Activated naive CD4-positive, alpha-beta T cell (primary cell): ENCODE measurements at regions not wholly inside any gene's neighbourhood (a gene's known extent, or its start where the extent isn't known, plus 50 kb on each side); places are given as distances from the start of the nearest gene placed in this dataset.
"Not testable (repeated sequence)": the region's sequence is repeated elsewhere in the genome, so short reads cannot be mapped to it uniquely, and the experiment has no call there.

Experiments
- DNase-seq, 4 experiments: peaks; one replicate each; lab custom pipeline; 2025; lab: John Stamatoyannopoulos, UW

DNA sequence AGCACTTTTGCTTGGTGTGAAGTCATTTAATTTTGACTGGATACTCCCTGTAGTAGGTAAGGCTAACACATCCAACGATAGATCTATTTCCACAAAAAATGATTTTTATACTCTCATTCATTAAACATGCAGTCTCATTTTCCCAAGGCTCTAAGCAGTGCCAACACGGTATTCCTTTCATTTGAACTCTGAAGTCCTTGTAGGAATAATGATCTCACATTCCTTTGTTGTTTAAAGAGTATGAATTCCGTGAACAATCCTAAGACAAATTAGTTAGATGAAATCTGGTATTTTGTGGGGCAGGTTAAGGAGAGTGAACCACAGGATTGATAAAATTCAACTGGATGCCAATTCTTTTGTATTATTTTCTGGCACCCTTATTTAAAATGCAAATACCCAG is 66.6 kb downstream of the LACC1 start:
- DNase-seq = no peak

DNA sequence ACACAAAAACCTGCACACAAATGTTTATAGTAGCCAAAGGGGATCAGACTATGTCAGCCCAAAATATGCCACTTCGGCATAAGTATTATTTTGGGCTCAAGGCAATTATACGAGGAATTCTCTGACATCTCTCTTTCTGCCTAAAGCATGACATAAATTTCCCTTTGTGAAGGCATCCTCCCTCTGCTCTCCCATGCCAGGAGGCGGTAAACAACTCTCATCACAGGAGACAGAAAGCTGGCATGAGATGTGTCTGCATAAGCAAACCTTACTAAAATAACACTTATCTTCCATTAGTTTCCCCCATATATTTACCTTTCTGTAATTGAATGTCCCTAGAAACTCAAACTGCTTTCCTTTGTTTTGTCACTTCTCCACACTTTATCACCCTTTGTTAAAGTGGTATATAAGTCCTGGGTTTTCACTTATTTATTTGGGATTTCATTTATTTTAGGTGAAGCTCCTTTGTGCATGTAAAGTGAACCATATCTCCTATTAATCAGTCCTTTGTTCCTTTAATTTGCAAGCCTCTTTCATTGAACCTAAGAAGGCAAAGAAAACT is 68.3 kb downstream of the LACC1 start:
- DNase-seq = no peak

DNA sequence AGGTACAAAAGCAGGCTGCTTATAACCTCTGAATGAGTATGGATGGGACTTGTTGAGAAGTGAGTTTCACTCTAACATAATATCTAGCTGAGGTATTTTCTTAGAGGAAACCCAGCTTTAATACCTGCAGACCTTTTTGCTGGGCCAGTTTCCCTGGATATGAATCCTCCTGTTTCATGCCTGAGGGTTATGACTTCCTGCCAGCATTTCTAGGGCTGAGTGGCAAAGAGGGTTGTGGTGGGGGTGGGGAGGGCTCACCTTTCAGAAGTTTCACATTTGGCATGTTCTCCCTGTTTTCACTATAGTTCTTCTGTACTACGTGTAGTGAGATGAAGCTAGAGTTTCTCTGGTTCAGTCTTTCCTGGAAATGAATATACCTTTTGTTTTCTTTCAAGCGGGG is 73.7 kb downstream of the LACC1 start:
- no peak for DNase-seq

DNA sequence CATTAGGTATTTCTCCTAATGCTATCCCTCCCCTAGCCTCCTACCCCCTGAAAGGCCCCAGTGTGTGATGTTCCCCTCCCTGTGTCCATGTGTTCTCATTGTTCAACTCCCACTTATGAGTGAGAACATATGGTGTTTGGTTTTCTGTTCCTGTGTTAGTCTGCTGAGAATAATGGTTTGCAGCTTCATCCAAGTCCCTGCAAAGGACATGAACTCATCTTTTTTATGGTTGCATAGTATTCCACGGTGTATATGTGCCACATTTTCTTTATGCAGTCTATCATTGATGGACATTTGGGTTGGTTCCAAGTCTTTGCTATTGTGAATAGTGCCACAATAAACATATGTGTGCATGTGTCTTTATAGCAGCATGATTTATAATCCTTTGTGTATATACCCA is 77.3 kb downstream of the LACC1 start:
- DNase-seq = not testable (repeated sequence)

DNA sequence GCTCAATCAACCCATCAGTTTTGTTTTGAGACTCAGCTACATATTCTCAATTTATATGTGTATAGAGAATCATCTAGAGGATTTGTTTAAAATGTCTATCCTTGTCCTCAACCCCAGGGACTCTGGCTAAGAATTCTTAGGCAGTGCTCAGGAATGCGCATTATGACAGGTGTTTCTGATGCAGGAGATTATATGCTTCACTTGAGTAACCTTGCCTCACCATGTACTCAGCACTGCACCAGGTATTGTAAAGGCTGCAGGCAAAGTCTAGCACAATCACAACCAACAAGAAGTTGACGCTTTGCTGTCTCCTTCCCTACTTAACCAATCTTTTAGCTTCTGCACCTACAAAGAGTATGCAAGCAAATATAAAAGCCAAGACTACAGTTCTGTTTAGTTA is 79.6 kb downstream of the LACC1 start:
- DNase-seq = no peak

DNA sequence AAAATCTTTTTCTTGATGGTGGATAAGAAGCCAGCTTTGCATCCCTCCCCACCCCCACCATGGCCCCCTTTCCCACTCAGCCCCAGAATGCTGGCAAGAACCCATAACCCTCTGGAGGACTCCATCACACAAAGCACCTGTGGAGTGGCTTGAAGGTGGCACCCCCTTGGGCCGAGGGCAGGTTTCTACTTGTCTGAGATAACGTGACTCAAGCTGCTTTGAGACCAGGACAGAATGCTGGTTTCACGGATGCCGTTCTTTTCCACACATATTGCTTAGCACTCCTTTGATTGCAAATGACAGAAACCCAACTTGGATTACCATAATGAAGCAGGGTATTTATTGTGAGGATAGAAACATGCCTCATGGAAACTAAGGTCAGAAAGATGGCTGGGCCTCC is 82.2 kb downstream of the LACC1 start:
- DNase-seq = no peak

DNA sequence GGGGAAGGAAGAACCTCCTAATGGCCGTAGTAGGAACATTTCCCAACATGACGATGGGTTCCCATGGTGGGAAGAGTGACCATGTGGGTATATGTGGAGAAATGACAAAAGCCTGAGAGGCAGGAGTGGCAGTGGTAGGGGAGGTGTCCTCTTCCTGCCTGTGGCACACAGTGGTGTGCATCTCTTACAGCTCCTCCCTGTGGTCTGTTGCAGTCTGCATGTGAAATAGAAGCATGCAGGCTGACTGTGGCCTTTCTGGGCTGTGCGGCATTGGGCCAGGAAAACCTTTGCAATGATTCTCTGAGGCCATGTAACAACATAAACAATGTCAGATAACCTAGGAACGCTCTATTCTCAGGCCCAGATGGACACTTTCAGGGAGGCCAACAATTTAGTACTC is 84.0 kb downstream of the LACC1 start:
- DNase-seq = no peak

DNA sequence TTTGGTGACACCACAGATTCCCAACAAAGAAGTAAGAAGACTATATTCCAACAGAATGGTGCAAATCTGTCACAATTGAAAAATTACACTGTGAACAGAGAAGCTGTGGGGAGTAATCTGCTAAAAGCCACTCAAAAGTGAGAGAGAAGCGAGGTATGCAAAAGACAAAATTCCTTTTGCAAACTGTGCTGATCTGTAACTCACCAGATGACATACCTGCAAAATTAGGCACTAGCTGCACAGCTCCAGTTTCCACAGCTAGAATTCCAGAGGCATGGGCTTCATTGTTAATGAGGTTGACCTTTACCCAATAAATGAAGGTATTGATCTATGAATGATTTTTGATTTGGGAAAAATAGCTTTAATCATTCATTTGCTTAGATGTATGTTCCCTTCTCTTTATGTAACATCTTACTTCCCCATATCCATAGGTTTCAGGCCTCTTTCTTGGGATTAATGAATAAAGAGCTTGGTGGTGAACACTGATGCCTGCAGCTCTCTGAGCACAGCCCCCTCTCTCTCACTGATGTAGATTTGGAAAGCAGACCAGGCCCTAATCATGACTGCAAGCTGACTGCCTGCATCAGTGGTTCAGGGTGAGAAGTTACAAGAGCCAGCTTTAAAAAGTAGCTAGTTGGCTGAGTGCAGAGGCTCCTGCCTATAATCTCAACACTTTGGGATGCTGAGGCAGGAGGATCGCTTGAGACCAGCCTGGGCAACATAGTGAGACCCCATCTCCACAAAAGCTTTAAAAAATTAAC is 85.2 kb downstream of the LACC1 start:
- DNase-seq = no peak

DNA sequence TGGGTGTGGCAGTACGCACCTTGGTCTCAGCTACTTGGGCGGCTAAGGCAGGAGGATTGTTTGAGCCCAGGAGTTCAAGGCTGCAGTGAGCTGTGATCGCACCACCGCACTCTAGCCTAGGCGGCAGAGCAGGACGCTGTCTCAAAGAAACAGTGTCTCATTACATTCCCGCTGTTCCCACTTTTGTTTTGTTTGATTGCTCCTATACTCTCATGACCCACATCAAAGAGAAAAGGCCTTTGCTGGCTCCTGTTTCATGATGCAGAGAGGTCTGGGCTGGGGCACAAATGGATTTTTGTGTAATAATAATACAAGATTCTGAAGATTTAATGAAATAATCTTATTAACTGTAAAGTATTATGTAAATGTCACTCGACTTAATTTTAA is 85.7 kb downstream of the LACC1 start:
- DNase-seq = no peak

DNA sequence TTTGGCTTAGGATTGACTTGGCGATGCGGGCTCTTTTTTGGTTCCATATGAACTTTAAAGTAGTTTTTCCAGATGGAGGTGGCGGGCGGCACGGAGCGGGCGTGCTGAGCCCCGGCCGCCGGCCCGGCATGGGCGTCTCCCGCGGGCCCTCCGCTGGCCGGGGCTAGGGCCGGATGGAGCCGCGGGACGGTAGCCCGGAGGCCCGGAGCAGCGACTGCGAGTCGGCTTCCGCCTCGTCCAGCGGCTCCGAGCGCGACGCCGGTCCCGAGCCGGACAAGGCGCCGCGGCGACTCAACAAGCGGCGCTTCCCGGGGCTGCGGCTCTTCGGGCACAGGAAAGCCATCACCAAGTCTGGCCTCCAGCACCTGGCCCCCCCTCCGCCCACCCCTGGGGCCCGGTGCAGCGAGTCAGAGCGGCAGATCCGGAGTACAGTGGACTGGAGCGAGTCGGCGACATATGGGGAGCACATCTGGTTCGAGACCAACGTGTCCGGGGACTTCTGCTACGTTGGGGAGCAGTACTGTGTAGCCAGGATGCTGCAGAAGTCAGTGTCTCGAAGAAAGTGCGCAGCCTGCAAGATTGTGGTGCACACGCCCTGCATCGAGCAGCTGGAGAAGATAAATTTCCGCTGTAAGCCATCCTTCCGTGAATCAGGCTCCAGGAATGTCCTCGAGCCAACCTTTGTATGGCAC is 88.7 kb downstream of the LACC1 start:
- DNase-seq = not testable (repeated sequence)

DNA sequence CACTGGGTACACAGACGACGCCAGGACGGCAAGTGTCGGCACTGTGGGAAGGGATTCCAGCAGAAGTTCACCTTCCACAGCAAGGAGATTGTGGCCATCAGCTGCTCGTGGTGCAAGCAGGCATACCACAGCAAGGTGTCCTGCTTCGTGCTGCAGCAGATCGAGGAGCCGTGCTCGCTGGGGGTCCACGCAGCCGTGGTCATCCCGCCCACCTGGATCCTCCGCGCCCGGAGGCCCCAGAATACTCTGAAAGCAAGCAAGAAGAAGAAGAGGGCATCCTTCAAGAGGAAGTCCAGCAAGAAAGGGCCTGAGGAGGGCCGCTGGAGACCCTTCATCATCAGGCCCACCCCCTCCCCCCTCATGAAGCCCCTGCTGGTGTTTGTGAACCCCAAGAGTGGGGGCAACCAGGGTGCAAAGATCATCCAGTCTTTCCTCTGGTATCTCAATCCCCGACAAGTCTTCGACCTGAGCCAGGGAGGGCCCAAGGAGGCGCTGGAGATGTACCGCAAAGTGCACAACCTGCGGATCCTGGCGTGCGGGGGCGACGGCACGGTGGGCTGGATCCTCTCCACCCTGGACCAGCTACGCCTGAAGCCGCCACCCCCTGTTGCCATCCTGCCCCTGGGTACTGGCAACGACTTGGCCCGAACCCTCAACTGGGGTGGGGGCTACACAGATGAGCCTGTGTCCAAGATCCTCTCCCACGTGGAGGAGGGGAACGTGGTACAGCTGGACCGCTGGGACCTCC is 89.4 kb downstream of the LACC1 start:
- DNase-seq = not testable (repeated sequence)

DNA sequence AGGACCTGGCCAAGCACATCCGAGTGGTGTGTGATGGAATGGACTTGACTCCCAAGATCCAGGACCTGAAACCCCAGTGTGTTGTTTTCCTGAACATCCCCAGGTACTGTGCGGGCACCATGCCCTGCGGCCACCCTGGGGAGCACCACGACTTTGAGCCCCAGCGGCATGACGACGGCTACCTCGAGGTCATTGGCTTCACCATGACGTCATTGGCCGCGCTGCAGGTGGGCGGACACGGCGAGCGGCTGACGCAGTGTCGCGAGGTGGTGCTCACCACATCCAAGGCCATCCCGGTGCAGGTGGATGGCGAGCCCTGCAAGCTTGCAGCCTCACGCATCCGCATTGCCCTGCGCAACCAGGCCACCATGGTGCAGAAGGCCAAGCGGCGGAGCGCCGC is 90.2 kb downstream of the LACC1 start:
- DNase-seq = not testable (repeated sequence)

DNA sequence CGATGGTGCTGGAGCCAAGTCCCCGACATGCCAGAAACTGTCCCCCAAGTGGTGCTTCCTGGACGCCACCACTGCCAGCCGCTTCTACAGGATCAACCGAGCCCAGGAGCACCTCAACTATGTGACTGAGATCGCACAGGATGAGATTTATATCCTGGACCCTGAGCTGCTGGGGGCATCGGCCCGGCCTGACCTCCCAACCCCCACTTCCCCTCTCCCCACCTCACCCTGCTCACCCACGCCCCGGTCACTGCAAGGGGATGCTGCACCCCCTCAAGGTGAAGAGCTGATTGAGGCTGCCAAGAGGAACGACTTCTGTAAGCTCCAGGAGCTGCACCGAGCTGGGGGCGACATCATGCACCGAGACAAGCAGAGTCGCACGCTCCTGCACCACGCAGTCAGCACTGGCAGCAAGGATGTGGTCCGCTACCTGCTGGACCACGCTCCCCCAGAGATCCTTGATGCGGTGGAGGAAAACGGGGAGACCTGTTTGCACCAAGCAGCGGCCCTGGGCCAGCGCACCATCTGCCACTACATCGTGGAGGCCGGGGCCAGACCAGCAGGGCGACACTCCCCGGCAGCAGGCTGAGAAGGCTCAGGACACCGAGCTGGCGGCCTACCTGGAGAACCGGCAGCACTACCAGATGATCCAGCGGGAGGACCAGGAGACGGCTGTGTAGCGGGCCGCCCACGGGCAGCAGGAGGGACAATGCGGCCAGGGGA is 91.0 kb downstream of the LACC1 start:
- not testable (repeated sequence) for DNase-seq

DNA sequence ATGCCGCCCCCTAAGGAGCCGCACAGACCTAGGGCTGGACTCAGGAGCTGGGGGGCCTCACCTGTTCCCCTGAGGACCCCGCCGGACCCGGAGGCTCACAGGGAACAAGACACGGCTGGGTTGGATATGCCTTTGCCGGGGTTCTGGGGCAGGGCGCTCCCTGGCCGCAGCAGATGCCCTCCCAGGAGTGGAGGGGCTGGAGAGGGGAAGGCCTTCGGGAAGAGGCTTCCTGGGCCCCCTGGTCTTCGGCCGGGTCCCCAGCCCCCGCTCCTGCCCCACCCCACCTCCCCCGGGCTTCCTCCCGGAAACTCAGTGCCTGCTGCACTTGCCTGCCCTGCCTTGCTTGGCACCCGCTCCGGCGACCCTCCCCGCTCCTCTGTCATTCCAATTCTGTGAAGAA is 91.6 kb downstream of the LACC1 start:
- DNase-seq = not testable (repeated sequence)

DNA sequence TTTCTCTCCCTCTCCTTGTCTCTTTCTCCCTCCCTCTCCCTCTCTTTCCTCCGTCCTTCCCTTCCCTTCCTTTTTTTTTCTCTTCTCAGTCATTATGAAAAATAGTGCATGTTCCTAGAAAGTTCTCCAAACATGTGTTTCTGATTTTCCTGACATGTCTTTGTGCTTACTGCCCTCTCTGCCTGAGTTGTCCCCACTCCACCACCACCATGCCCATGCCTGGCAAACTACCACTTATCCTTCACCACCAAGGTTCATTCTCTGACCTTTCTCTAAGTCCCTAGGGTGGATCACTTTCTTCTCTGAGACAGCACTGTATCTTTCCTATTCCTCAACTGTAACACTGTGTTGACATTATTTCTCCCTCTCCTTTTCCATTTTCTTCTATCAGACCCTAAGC is 98.2 kb downstream of the LACC1 start:
- no peak for DNase-seq

DNA sequence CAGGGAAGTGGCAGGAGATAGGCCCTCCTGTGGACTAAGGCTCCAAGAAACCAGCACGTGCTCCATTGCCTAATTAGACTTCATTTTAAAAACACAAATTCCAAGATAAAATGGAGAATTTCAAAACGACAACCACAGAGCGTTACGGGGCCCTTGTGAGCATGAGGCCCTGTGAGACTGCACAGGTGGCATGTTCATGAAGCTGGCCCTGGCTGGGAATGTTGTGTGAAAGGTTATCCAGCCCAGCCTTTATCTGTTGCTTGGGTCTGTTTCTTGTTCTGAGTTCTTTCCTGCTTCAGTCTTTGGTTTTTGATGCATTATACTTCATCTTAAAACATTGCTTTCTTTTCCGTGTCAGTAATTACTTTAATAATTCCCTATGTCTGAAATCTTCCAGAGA is 99.0 kb downstream of the LACC1 start:
- DNase-seq = no peak

DNA sequence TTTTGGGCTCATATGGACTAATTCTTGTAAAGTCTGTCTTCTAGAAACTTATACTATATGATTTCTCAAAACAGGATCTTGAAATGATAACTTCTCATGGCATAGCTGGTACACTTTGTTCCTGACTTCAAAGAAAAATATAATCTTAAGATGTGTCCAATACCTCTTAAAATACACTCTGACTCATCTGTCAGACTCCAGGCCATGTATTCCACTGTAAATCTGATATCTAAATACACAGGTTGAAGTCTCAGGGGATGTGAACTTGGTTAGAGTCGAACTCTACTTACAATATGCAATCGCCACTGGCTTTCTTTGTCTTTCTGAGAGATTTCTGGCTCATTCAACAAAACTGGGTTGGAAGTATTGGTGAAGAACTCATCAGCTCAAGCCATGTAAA is 99.8 kb downstream of the LACC1 start:
- DNase-seq = no peak

DNA sequence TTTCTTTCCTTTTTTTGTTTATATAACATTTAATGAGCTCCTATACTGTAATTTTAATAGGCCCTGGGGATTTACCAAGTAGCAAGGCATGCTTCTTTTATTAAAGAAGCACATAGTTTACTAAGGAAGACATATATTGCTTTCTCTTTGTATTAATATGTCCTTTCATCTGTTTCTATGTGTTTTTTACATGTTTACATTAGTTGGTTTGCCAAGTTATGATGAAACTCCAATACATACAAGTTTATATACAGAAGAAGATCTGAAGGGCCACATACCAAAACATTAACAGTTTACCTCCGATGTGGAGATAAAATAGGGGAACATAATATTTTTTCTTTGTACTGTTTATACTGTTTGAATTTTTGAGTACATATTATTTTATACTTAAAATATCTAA is 100.9 kb downstream of the LACC1 start:
- DNase-seq = no peak

DNA sequence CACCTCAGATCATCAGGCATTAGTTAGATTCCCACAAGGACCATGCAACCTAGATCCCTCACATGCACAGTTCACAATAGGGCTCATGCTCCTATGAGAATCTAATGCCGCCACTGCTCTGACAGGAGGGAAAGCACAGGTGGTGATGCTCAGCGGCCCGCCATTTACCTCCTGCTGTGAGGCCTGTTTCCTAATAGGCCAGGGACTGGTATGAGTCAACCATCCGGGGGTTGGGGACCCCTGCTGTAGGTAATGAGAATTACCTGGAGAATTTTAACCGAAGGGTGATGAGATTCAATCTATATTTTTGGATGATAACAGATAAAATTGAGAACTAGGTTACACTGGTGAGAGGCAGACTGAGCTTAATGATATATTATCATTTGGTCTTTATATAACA is 101.4 kb downstream of the LACC1 start:
- no peak for DNase-seq

DNA sequence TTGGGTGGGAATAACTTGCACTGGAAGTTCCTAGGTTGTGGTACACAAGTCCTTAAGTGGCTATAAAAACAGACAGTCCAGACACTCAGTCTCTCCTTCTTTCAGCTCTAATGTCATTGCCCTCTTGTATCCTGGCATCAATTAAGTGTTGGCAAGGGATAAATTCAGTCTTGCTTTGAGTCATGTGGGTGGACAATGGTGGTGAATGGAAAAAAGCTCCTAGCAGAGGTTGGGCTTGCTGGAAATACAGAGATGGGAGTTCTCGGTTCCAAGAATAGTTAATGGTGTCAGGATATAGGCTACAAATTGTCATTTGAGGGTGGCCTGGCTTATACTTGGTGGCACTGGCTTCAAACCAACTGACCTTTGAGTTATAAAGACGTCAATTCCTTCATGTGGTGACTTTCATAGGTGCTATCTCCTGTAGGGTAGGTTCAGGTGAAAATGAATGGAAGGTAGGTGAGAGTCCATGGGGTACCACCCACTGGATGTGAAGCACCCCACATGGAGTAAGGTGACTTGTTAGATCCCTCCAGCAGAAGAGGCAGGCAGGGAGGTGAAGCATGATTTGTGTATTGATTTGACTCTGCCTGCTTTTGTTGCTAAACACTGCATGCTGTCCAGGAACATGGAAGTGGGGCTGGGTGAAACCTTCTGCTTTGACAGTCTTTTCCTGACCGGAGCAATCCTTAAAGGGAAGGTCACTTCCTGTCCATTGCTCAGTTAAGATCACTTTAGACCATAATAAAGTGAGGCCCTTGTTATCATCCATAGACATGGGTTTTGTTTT is 102.0 kb downstream of the LACC1 start:
- DNase-seq = no peak

DNA sequence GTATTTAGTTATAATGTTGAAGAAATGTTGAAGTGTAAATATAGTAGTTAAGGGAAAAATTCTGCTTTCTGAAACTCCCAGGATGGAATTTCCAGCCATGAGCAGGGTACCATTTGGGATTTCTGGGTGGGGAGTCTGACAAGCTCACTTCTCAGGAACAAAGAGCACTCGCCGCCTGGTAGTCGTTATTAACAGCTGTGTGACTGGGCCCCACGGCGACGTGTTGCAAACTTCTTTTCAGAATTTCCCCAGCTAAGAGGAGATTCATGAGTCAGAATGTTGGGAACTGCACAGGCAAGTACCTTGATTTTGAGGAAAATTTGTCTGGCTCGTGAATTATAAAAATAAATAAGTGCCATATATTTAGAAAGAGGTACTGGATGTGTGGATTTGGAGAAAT is 103.7 kb downstream of the LACC1 start:
- DNase-seq = no peak
